ENCODE measurements at regions not wholly inside any gene's neighbourhood (a gene's known extent, or its start where the extent isn't known, plus 50 kb on each side); places are given as distances from the start of the nearest gene placed in this dataset.
"Not testable (repeated sequence)": the region's sequence is repeated elsewhere in the genome, so short reads cannot be mapped to it uniquely, and the experiment has no call there.

- peak in 1 of 3 donors; percentile 31 for DNase-seq (ENCODE audit: low read depth in 2 of 3, low spot score in 2 of 3)
Measured at GRCh38 chr7:142481548-142481947, 223.7 kb upstream of the PRSS58 start.

DNA sequence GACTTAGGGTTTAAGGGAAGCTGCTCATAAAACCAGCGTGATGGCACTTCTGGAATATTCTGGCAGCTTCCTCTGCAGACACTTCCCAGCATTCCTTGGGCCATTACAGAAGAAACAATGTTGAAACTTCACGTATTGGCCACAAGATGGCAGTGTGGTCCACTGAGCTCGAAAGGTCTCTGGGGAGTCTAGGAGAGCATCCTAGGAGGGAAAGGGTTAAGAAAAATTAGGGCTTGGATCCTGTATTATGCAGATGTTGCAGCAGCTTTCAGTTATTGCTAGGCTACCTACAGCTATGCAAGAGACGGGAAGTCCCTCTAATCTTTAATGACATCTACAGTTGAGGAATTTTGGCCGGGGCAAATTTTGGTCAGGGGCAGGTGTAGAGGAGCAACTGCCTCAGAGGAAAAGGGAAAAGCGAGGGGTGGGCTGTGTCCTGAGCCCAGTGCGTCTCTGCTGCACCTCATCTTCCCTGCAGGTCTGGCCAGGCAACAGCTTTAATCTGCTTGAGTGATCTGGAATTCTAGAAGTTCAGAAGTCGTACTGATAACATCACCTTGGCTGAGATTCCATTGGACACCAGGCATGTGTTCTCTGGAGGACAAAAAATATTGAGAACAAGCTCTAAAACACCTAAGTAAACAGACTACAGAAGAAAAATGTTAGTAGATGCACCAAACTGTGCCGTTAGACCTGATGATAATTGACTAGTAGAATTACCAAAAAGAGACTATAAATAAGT lies 220.8 kb upstream of the PRSS58 start:
- peak in 2 of 3 donors; percentile 66 to 68 for DNase-seq (ENCODE audit: low read depth in 2 of 3, low spot score in 2 of 3)

- DNase-seq (ENCODE audit: low read depth in 2 of 3, low spot score in 2 of 3): not testable (repeated sequence)
Measured at GRCh38 chr7:142477801-142478200, 219.9 kb upstream of the PRSS58 start.

GRCh38 chr7:142477079-142477651 lies 219.3 kb upstream of the PRSS58 start:
- DNase-seq (ENCODE audit: low read depth in 2 of 3, low spot score in 2 of 3): no peak

- DNase-seq (ENCODE audit: low read depth in 2 of 3, low spot score in 2 of 3): no peak
Measured at GRCh38 chr7:142476077-142476476, 218.2 kb upstream of the PRSS58 start.

- no peak for DNase-seq (ENCODE audit: low read depth in 2 of 3, low spot score in 2 of 3)
Measured at GRCh38 chr7:142471820-142472219, 214.0 kb upstream of the PRSS58 start.

DNA sequence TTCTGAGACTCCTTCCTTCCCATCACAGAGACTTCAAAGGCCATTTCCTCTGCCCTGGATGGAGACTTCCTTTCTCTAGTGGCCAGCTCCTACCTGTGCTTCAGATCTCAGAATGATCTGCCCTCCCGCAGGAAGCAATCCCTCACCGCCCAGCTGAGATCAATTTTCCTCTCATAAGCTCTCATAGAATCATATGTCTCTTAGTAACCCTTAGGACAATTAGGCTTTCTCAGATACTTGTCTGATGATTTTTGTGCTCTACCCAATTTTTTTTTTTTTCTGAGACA lies 212.6 kb upstream of the PRSS58 start:
- no peak for DNase-seq (ENCODE audit: low read depth in 2 of 3, low spot score in 2 of 3)

- peak in 2 of 3 donors; percentile 90 to 96 for DNase-seq (ENCODE audit: low read depth in 2 of 3, low spot score in 2 of 3)
Measured at GRCh38 chr7:142469696-142470543, 212.1 kb upstream of the PRSS58 start.

DNA sequence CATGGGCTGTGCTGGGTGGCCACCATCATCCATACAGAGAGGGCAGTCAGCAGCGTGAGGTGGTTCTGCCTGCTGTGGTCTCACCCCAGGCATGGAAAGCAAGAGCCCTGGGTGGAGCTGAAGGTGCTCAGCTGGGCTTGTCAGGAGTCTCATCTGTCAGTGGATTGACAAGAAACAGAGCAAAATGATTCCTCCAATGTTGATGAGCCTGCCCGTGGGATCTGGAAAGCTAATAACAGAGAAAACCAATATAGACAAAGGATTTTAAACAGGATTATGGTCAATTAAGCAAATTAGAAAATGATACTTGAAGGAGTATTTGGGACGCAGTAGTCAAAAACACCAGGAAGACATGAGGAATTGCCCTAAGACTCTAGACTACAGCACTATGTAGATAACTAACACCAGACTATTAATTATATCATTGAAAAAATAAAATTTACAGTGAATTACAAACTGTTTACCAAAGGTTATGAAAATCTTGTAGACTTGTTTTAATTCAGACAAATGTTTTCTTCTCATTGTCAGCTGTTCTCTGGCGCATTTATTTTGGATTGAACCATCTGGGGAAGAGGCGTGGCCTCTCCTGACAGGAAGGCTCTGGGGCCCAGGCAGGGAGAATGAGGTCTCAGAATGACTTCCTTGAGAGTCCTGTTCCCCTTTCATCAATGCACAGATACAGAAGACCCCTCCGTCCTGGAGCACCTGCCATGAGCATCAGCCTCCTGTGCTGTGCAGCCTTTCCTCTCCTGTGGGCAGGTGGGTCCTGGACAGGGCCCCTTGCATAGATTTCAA lies 211.2 kb upstream of the PRSS58 start:
- no peak for DNase-seq (ENCODE audit: low read depth in 2 of 3, low spot score in 2 of 3)

DNA sequence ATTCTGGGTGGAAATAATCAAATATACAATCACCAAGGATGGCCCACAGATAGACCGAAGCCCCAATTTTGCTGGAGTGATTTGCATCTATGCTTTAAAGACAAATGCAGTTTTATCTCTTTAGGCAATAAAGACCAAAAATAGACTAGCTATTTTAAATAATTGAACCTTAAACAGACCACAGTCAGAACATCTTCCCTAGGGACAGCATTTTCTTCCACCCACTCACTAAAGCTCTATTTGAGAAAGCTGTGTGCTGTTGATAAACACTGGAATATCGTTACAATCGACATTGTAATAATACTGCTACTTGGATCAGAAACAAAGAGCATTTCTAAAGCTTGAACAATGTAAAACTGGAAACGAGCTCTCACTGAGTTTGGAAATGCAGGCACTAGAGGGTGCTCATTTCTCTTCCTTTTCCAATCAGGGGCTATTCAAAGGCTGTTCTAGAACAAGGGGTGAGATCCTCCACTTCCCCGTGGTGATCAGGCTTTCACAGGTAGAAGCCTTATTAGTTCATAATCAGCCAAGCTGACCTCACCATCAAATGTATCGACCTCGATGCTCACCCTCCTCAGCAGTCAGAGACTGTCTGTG lies 209.3 kb upstream of the PRSS58 start:
- not testable (repeated sequence) for DNase-seq (ENCODE audit: low read depth in 2 of 3, low spot score in 2 of 3)

GRCh38 chr7:142463401-142463850 lies 205.6 kb upstream of the PRSS58 start:
- no peak for DNase-seq (ENCODE audit: low read depth in 2 of 3, low spot score in 2 of 3)

GRCh38 chr7:142461437-142461836 lies 203.6 kb upstream of the PRSS58 start:
- no peak for DNase-seq (ENCODE audit: low read depth in 2 of 3, low spot score in 2 of 3)

DNA sequence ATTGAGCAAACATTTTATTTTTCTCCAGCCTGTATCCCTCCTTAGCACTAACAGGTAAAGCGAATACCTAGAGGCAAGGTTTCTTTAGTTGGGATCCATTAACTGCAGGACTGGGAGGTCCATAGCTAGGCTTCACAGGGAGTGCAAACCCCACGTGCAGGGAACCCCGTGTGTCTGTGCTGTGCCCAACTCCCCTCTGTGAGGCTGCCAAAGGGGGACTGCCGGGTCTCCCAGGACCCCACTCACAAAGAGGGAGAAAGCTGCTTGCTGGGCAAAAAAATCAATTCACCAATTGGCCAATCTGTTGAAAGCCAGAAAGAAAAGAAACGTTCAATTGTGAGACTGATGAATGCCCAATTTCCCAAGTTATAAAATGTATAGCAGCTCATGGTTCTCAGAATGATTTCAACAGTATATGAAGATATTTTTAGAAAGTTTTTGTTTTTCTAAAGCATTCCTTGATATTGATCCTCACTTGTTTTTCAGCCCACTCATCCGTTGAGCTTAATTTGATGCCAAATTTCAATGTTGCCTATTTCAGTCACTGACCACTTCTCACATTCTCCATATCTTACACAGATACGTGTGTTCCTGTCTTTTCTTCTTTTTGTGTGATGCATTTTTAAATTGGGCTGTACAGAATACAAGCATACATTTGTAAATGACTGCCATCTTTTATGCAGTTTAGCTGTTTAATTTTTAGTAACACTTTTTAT lies 202.7 kb upstream of the PRSS58 start:
- no peak for DNase-seq (ENCODE audit: low read depth in 2 of 3, low spot score in 2 of 3)

DNA sequence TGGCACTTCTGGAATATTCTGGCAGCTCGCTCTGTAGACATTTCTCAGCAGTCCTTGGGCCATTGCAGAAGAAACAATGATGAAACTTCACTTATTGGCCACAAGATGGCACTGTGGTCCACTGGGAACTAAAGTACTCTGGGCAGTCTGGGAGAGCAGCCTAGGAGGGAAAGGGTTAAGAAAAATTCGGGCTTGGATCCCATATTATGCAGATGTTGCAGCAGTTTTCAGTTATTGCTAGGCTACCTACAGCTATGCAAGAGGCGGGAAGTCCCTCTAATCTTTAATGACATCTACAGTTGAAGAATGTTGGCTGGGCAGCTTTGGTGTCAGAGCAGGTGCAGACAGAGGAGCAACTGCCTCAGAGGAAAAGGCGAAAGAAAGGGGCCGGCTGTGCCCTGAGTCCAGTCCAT lies 201.7 kb upstream of the PRSS58 start:
- DNase-seq (ENCODE audit: low read depth in 2 of 3, low spot score in 2 of 3): peak; percentile 32 to 84 (median 81)

- no peak for DNase-seq (ENCODE audit: low read depth in 2 of 3, low spot score in 2 of 3)
Measured at GRCh38 chr7:142457146-142457703, 199.4 kb upstream of the PRSS58 start.

- DNase-seq (ENCODE audit: low read depth in 2 of 3, low spot score in 2 of 3): no peak
Measured at GRCh38 chr7:142455392-142455791, 197.5 kb upstream of the PRSS58 start.

- no peak for DNase-seq (ENCODE audit: low read depth in 2 of 3, low spot score in 2 of 3)
Measured at GRCh38 chr7:142454862-142455261, 197.0 kb upstream of the PRSS58 start.

DNA sequence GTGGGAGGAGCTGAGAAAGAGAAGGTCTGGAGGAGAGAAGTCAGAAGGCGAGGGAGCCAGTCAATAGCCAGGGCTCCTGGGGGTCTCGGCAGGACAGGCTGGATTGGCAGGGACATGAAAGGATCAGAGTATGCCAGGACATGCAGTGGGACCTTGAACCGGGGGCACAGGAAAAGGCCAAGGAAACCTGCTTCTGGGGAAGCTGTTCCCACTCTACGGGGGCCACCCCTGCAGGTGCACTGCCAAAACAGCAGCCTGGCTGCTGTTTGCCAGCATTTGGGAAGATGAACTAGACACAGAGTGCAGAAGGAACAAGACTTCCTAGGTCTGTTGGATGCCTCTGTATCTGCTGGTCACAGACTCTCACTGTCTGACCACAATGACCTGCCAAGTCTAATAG lies 194.9 kb upstream of the PRSS58 start:
- no peak for DNase-seq (ENCODE audit: low read depth in 2 of 3, low spot score in 2 of 3)

DNA sequence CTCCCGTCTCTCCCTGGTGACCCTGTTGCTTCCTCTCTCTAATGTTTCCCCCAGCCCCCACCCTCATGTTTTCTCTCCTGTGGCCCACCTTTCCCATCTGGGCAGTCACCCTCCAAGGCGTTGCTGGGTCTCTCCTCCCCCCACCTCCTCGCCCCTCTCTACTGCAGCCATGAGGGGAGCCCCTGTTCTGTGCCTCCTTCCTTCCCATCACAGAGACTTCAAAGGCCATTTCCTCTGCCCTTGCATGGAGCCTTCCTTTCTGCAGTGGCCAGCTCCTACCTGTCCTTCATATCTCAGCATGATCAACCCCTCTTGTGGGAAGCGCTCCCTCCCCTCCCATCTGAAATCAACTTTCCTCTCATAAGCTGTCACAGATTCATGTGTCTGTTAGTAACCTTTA lies 194.0 kb upstream of the PRSS58 start:
- DNase-seq (ENCODE audit: low read depth in 2 of 3, low spot score in 2 of 3): no peak

GRCh38 chr7:142451296-142451695 lies 193.4 kb upstream of the PRSS58 start:
- peak in 1 of 3 donors; percentile 73 for DNase-seq (ENCODE audit: low read depth in 2 of 3, low spot score in 2 of 3)

Data from hematopoietic multipotent progenitor cell (in vitro differentiated cells).